BLaER1 (cell line): ENCODE measurements at regions not wholly inside any gene's neighbourhood (a gene's known extent, or its start where the extent isn't known, plus 50 kb on each side); places are given as distances from the start of the nearest gene placed in this dataset.

Experiments used
- H3K27ac ChIP-seq: shearing (Covaris generic); formaldehyde crosslinking; 2 replicates; pipeline ENCODE4 v1.8.1; 2022
- H3K27me3 ChIP-seq: shearing (Covaris generic); formaldehyde crosslinking; 2 replicates; pipeline ENCODE4 v1.8.1; 2022
- H3K36me3 ChIP-seq: shearing (Covaris generic); formaldehyde crosslinking; 2 replicates; pipeline ENCODE4 v1.8.1; 2022
- H3K4me1 ChIP-seq: shearing (Covaris generic); formaldehyde crosslinking; 2 replicates; pipeline ENCODE4 v1.8.1; 2022
- H3K4me2 ChIP-seq: shearing (Covaris generic); formaldehyde crosslinking; 2 replicates; pipeline ENCODE4 v1.8.1; 2022
- H3K4me3 ChIP-seq: shearing (Covaris generic); formaldehyde crosslinking; 2 replicates; pipeline ENCODE4 v1.8.1; 2022
- H3K9ac ChIP-seq: shearing (Covaris generic); formaldehyde crosslinking; 2 replicates; pipeline ENCODE4 v1.8.1; 2022
- H3K9me3 ChIP-seq: shearing (Covaris generic); formaldehyde crosslinking; 2 replicates; pipeline ENCODE4 v1.8.1; 2022
- H4K20me1 ChIP-seq: shearing (Covaris generic); formaldehyde crosslinking; 2 replicates; pipeline ENCODE4 v1.8.1; 2022
- Cebpa-rat ChIP-seq: shearing (Covaris generic); IDR thresholded peaks from 2 replicates; pipeline ENCODE4 v1.8.1; 2022

DNA sequence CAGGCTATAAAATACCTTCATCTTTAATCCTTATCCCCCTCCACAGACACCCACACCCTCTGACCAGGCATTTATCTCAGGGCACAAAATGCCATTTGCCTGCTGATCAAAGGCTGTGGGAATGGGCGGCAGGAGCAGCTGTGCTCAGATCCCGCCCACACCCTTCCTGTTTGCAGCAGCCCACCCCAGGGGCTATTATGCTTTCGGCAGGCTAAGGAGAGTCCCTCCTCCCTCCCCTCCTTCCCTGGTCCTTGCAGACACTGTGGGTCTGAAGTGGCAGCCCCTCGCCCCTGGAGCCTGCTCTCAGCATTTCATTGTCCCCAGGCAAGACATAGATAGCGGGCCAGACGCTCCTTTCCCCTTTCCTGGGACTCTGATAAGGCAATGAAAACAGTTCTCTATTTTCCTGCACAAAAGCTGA lies 220.8 kb upstream of the HEY2 start:
- Histone ChIP-seq H3K9ac (no peak overlapping the region), H3K27me3 (no peaks in the 10 kb centered on the region), H4K20me1 (no peaks in the 10 kb centered on the region), H3K4me2 (peak overlapping the region; percentile 75), H3K9me3 (no peaks in the 10 kb centered on the region), H3K4me3 (no peak overlapping the region), H3K36me3 (no peaks in the 10 kb centered on the region), H3K27ac (no peak overlapping the region), H3K4me1 (peaks cover 14% of the 10 kb centered on the region)
- TF ChIP-seq Cebpa-rat = no peak

- peak overlapping the region; percentile 75 for H3K4me2 ChIP-seq
- no peaks in the 10 kb centered on the region for H3K27me3 ChIP-seq
- no peak for TF ChIP-seq Cebpa-rat
- no peak overlapping the region for H3K27ac ChIP-seq
- H3K4me3 ChIP-seq = no peak overlapping the region
- H3K4me1 ChIP-seq = peaks cover 14% of the 10 kb centered on the region
- no peaks in the 10 kb centered on the region for H3K9me3 ChIP-seq
- H3K9ac ChIP-seq = no peak overlapping the region
- H4K20me1 ChIP-seq = no peaks in the 10 kb centered on the region
- no peaks in the 10 kb centered on the region for H3K36me3 ChIP-seq
Observed at GRCh38 chr6:125529061-125529460, 220.4 kb upstream of the HEY2 start.

DNA sequence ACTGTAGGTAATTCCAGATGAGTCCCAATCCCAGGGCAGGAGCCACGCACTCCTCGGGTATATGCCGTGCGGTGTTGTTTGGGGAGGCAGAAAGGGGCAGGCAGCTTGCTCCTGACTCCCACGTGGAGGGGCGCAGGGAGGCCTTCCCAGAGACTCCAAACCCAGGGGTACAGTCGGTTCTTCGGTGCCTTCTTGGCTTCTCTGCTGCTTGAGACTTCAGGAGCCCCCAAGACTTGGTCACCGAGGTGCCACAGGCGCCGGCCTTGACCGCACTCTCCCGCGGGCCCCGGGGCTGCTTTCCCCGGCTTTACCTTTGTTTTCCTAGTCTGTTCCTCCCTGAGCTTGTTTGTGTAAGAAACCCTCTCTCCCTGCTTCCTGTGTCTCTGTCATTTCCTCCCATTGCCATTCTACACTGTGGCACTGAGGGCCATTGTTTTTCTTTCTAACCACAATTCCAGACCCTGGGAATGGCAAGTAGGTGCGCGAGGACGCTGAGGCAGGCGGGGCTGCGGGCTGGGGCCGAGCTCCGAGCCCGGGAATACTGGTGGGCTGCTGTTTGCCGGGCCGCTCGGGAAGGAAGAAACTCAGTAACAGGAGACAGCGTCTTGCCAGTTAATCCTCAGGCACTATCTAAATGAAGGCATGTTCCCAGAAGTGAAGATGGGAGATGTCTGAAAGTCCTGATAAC lies 215.6 kb upstream of the HEY2 start:
- H3K4me1 ChIP-seq = peaks cover 4% of the 10 kb centered on the region
- H3K9ac ChIP-seq = no peak overlapping the region
- H3K36me3 ChIP-seq = no peaks in the 10 kb centered on the region
- TF ChIP-seq Cebpa-rat = no peak
- no peak overlapping the region for H3K4me2 ChIP-seq
- H3K4me3 ChIP-seq = no peak overlapping the region
- no peak overlapping the region for H3K27ac ChIP-seq
- H3K9me3 ChIP-seq = no peaks in the 10 kb centered on the region
- H4K20me1 ChIP-seq = no peaks in the 10 kb centered on the region
- no peaks in the 10 kb centered on the region for H3K27me3 ChIP-seq

DNA sequence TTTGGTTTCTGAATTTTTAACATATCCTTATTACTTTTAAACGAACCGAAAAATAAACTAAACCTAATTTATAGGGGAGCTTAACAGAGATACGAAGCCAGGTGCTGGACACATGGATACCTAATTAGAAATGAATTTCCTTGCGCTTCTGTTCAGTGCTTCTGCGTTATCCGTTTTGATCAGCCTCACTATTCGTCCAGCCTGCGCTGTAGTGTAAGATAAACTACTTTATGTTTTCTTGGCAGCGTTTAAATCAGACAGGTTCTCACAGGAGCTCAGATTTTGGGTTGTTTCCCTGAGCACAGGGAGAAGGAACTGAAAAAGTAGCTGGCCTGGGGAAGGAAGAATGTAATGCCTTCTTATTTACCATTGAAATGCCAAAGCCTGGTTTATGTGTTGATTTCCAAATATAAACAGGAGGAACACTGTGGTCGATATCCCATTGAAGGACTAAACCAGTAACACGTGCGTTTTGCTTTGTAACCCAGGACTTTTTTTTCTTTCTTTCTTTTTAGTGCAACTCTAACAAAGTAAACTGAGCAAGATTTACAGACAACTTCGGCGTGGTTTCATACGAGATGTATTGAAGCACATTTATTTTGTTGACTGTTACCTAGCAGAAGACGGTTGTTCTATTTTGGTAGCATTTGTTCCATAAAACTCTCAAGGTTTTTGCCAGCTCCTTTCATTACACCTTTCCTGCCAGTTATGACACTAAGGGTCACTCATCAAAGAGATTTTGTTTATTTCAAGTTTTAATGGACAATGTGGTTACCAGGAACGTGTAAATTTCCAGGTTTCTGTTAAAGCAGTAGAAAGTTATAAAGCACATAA lies 214.8 kb upstream of the HEY2 start:
- TF ChIP-seq Cebpa-rat = no peak
- Histone ChIP-seq H4K20me1 (no peaks in the 10 kb centered on the region), H3K27me3 (no peaks in the 10 kb centered on the region), H3K4me2 (no peak overlapping the region), H3K9ac (no peak overlapping the region), H3K27ac (no peak overlapping the region), H3K4me3 (no peak overlapping the region), H3K9me3 (no peaks in the 10 kb centered on the region), H3K4me1 (no peaks in the 10 kb centered on the region), H3K36me3 (no peaks in the 10 kb centered on the region)

DNA sequence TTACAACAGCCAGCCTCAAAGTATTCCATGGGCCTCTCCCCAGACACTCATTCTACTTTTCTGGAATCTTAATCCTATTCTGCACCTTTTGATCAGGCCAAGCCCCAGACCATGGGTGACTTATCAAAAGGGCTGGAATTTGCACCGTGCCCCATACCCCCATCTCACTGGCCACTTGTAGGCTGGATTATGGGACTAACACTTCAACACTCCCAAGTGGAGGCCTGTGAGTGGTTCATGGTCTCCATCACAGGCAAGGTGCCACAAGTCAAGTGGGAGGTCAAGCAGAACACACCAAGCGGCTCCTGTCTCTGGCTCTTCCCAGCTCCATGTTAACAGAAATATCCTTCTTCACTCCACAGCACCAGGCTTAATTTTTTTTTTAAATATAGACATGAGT lies 212.3 kb upstream of the HEY2 start:
- Histone ChIP-seq H3K27me3 (no peaks in the 10 kb centered on the region), H4K20me1 (no peaks in the 10 kb centered on the region), H3K4me3 (no peak overlapping the region), H3K36me3 (no peaks in the 10 kb centered on the region), H3K4me1 (no peaks in the 10 kb centered on the region), H3K27ac (no peak overlapping the region), H3K4me2 (no peak overlapping the region), H3K9me3 (no peaks in the 10 kb centered on the region), H3K9ac (no peak overlapping the region)
- TF ChIP-seq Cebpa-rat = no peak

DNA sequence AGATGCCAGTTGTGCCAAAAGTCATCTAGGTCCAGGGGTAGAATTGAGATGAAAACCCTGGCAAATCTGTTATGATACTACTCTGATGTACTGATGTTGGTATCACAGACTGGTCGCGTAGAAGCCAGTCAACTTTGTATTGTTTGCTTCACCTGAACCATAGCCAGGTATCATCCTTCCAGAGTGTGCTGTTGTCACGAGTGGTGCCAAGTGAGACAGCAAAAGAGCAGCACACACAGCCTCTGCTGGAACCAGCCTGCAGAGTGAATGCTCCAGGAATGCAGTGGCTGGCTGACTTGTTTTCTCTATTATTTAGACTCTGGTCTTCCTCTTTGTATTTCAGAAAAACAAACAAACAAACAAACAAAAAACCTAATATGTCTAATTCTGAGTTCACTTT lies 209.5 kb upstream of the HEY2 start:
- no peaks in the 10 kb centered on the region for H4K20me1 ChIP-seq
- H3K4me3 ChIP-seq = no peak overlapping the region
- no peaks in the 10 kb centered on the region for H3K27me3 ChIP-seq
- no peaks in the 10 kb centered on the region for H3K4me1 ChIP-seq
- TF ChIP-seq Cebpa-rat = no peak
- H3K9me3 ChIP-seq = no peaks in the 10 kb centered on the region
- H3K9ac ChIP-seq = no peak overlapping the region
- no peaks in the 10 kb centered on the region for H3K36me3 ChIP-seq
- H3K27ac ChIP-seq = no peak overlapping the region
- H3K4me2 ChIP-seq = no peak overlapping the region

GRCh38 chr6:125544819-125545218 lies 204.6 kb upstream of the HEY2 start:
- no peak overlapping the region for H3K4me3 ChIP-seq
- no peaks in the 10 kb centered on the region for H3K36me3 ChIP-seq
- H3K9ac ChIP-seq = no peak overlapping the region
- no peak for TF ChIP-seq Cebpa-rat
- H3K9me3 ChIP-seq = no peaks in the 10 kb centered on the region
- H3K4me2 ChIP-seq = no peak overlapping the region
- no peaks in the 10 kb centered on the region for H3K27me3 ChIP-seq
- no peaks in the 10 kb centered on the region; the same call in 1 of the 2 replicates for H3K4me1 ChIP-seq
- H4K20me1 ChIP-seq = no peaks in the 10 kb centered on the region
- H3K27ac ChIP-seq = no peak overlapping the region

GRCh38 chr6:125546841-125547251 lies 202.6 kb upstream of the HEY2 start:
- no peaks in the 10 kb centered on the region; the same call in 1 of the 2 replicates for H3K4me1 ChIP-seq
- no peak overlapping the region for H3K4me3 ChIP-seq
- no peaks in the 10 kb centered on the region for H3K36me3 ChIP-seq
- H3K27me3 ChIP-seq = no peaks in the 10 kb centered on the region
- TF ChIP-seq Cebpa-rat = no peak
- H4K20me1 ChIP-seq = no peaks in the 10 kb centered on the region
- no peaks in the 10 kb centered on the region for H3K9me3 ChIP-seq
- H3K27ac ChIP-seq = no peak overlapping the region
- H3K4me2 ChIP-seq = no peak overlapping the region
- no peak overlapping the region for H3K9ac ChIP-seq

- H3K27me3 ChIP-seq = no peaks in the 10 kb centered on the region
- H3K27ac ChIP-seq = no peak overlapping the region
- no peaks in the 10 kb centered on the region for H3K9me3 ChIP-seq
- H3K4me3 ChIP-seq = no peak overlapping the region
- no peak overlapping the region for H3K4me2 ChIP-seq
- H3K36me3 ChIP-seq = no peaks in the 10 kb centered on the region
- TF ChIP-seq Cebpa-rat = no peak
- H3K4me1 ChIP-seq = no peaks in the 10 kb centered on the region; the same call in 1 of the 2 replicates
- no peak overlapping the region for H3K9ac ChIP-seq
- no peaks in the 10 kb centered on the region for H4K20me1 ChIP-seq
Observed at GRCh38 chr6:125547381-125547780, 202.1 kb upstream of the HEY2 start.

GRCh38 chr6:125549202-125549884 lies 200.1 kb upstream of the HEY2 start:
- Histone ChIP-seq H3K36me3 (no peaks in the 10 kb centered on the region), H3K4me3 (no peak overlapping the region), H3K27me3 (no peaks in the 10 kb centered on the region), H3K27ac (no peak overlapping the region), H3K4me2 (no peak overlapping the region), H3K9ac (no peak overlapping the region), H4K20me1 (no peaks in the 10 kb centered on the region), H3K4me1 (no peaks in the 10 kb centered on the region; the same call in 1 of the 2 replicates), H3K9me3 (no peaks in the 10 kb centered on the region)
- TF ChIP-seq Cebpa-rat = no peak
